Stimulated activated CD4-positive, alpha-beta T cell treated with anti-CD3 and anti-CD28 coated beads, TNF-alpha, amount 100 ng/mL, for 24 hours (primary cell): ENCODE measurements at regions not wholly inside any gene's neighbourhood (a gene's known extent, or its start where the extent isn't known, plus 50 kb on each side); places are given as distances from the start of the nearest gene placed in this dataset.

ENCODE experiments used
- DNase-seq, 3 experiments: peaks; one replicate each; pipeline ENCODE4 v3.0.0-alpha.2; 2020; ENCODE audit warnings: low read depth in 3 of 3

- no peak for DNase-seq
These were observed 112.9 kb upstream of the IQCM start for GRCh38 chr4:149928507-149928906.

- no peak for DNase-seq
These were observed 115.8 kb upstream of the IQCM start for GRCh38 chr4:149931431-149931830.

- no peak for DNase-seq
These were observed 116.5 kb upstream of the IQCM start for GRCh38 chr4:149932188-149932587.

GRCh38 chr4:149933120-149933519 is 117.5 kb upstream of the IQCM start:
- DNase-seq, result no peak

GRCh38 chr4:149933883-149934282 is 118.2 kb upstream of the IQCM start:
- no peak for DNase-seq

GRCh38 chr4:149949381-149949780 is 128.9 kb upstream of the DCLK2 start:
- DNase-seq, result no peak

- no peak for DNase-seq
These were observed 126.9 kb upstream of the DCLK2 start for GRCh38 chr4:149951152-149951900.

GRCh38 chr4:149952101-149952500 is 126.1 kb upstream of the DCLK2 start:
- no peak for DNase-seq

GRCh38 chr4:149952716-149953115 is 125.5 kb upstream of the DCLK2 start:
- no peak for DNase-seq

- no peak for DNase-seq
These were observed 122.4 kb upstream of the DCLK2 start for GRCh38 chr4:149955780-149956390.

- DNase-seq, result no peak
These were observed 121.6 kb upstream of the DCLK2 start for GRCh38 chr4:149956678-149957077.

GRCh38 chr4:149961876-149962597 is 116.2 kb upstream of the DCLK2 start:
- no peak for DNase-seq

GRCh38 chr4:149964001-149964796 is 114.0 kb upstream of the DCLK2 start:
- DNase-seq, result no peak

- no peak for DNase-seq
These were observed 113.0 kb upstream of the DCLK2 start for GRCh38 chr4:149965206-149965605.

- no peak for DNase-seq
These were observed 105.8 kb upstream of the DCLK2 start for GRCh38 chr4:149972407-149972806.

- no peak for DNase-seq
These were observed 105.1 kb upstream of the DCLK2 start for GRCh38 chr4:149973181-149973580.

- no peak for DNase-seq
These were observed 103.1 kb upstream of the DCLK2 start for GRCh38 chr4:149975172-149975571.

GRCh38 chr4:149980121-149980682 is 98.0 kb upstream of the DCLK2 start:
- no peak for DNase-seq

GRCh38 chr4:149980941-149981340 is 97.3 kb upstream of the DCLK2 start:
- peak; percentile 21 to 37 (median 22) for DNase-seq

GRCh38 chr4:149983401-149983800 is 94.8 kb upstream of the DCLK2 start:
- DNase-seq, result no peak

- DNase-seq, result no peak
These were observed 94.3 kb upstream of the DCLK2 start for GRCh38 chr4:149983931-149984330.

- no peak for DNase-seq
These were observed 92.3 kb upstream of the DCLK2 start for GRCh38 chr4:149985981-149986380.
